ENCODE measurements at regions not wholly inside any gene's neighbourhood (a gene's known extent, or its start where the extent isn't known, plus 50 kb on each side); places are given as distances from the start of the nearest gene placed in this dataset.

- TF ChIP-seq CTCF (IDR thresholded peaks at IDR 0.05): no peak
- TF ChIP-seq POLR2A (IDR thresholded peaks at IDR 0.05): no peak
- WGBS, 2 donors: 69 to 73% methylated on average over 1 of the region's 1 CpG
- H3K4me3 ChIP-seq (ENCODE audit: low read depth, poor library complexity, severe bottlenecking): no peak overlapping the region
- intact Hi-C loops (cut with DNase I; ENCODE audit: low total_unique reads): no loop called here
- no peak for DNase-seq (ENCODE audit: low spot score in 2 of 2)
Observed at GRCh38 chr4:164508771-164509170, 245.2 kb upstream of the SMIM31 start.

- TF ChIP-seq POLR2A (IDR thresholded peaks at IDR 0.05) (no peak), CTCF (IDR thresholded peaks at IDR 0.05) (no peak)
- intact Hi-C loops (cut with DNase I; ENCODE audit: low total_unique reads): no loop called here
- H3K4me3 ChIP-seq (ENCODE audit: low read depth, poor library complexity, severe bottlenecking): no peak overlapping the region
- whole genome bisulfite sequencing, 2 donors: 25 to 38% methylated on average over 3 of the region's 3 CpGs
- DNase-seq (ENCODE audit: low spot score in 2 of 2): no peak
Observed at GRCh38 chr4:164509951-164510350, 244.0 kb upstream of the SMIM31 start.

- intact Hi-C loops (cut with DNase I; ENCODE audit: low total_unique reads): no loop called here
- no peak for TF ChIP-seq CTCF (IDR thresholded peaks at IDR 0.05)
- no peak for DNase-seq (ENCODE audit: low spot score in 2 of 2)
- 84 to 89% methylated on average over 2 of the region's 2 CpGs for WGBS, 2 donors
- H3K4me3 ChIP-seq (ENCODE audit: low read depth, poor library complexity, severe bottlenecking): no peak overlapping the region
Observed at GRCh38 chr4:164512124-164512523, 241.8 kb upstream of the SMIM31 start.

GRCh38 chr4:164514765-164515164, 239.2 kb upstream of the SMIM31 start:
- TF ChIP-seq POLR2A (IDR thresholded peaks at IDR 0.05) (no peak), CTCF (IDR thresholded peaks at IDR 0.05) (no peak)
- intact Hi-C loops (cut with DNase I; ENCODE audit: low total_unique reads): no loop called here
- no peak for DNase-seq (ENCODE audit: low spot score in 2 of 2)
- no peak overlapping the region for H3K4me3 ChIP-seq (ENCODE audit: low read depth, poor library complexity, severe bottlenecking)

- WGBS, 2 donors: 71 to 73% methylated on average over 4 of the region's 4 CpGs
- no peak for DNase-seq (ENCODE audit: low spot score in 2 of 2)
- H3K4me3 ChIP-seq (ENCODE audit: low read depth, poor library complexity, severe bottlenecking): no peak overlapping the region
- TF ChIP-seq CTCF (IDR thresholded peaks at IDR 0.05) (no peak), POLR2A (IDR thresholded peaks at IDR 0.05) (no peak)
- intact Hi-C loops (cut with DNase I; ENCODE audit: low total_unique reads): no loop called here
Observed at GRCh38 chr4:164524789-164525188, 229.1 kb upstream of the SMIM31 start.

- 62 to 66% methylated on average over 4 of the region's 4 CpGs for WGBS, 2 donors
- TF ChIP-seq CTCF (IDR thresholded peaks at IDR 0.05) (no peak), POLR2A (IDR thresholded peaks at IDR 0.05) (no peak)
- intact Hi-C loops (cut with DNase I; ENCODE audit: low total_unique reads): no loop called here
- DNase-seq (ENCODE audit: low spot score in 2 of 2): no peak
- no peak overlapping the region for H3K4me3 ChIP-seq (ENCODE audit: low read depth, poor library complexity, severe bottlenecking)
Observed at GRCh38 chr4:164526933-164527583, 226.9 kb upstream of the SMIM31 start.
